ENCODE measurements at regions not wholly inside any gene's neighbourhood (a gene's known extent, or its start where the extent isn't known, plus 50 kb on each side); places are given as distances from the start of the nearest gene placed in this dataset.

DNA sequence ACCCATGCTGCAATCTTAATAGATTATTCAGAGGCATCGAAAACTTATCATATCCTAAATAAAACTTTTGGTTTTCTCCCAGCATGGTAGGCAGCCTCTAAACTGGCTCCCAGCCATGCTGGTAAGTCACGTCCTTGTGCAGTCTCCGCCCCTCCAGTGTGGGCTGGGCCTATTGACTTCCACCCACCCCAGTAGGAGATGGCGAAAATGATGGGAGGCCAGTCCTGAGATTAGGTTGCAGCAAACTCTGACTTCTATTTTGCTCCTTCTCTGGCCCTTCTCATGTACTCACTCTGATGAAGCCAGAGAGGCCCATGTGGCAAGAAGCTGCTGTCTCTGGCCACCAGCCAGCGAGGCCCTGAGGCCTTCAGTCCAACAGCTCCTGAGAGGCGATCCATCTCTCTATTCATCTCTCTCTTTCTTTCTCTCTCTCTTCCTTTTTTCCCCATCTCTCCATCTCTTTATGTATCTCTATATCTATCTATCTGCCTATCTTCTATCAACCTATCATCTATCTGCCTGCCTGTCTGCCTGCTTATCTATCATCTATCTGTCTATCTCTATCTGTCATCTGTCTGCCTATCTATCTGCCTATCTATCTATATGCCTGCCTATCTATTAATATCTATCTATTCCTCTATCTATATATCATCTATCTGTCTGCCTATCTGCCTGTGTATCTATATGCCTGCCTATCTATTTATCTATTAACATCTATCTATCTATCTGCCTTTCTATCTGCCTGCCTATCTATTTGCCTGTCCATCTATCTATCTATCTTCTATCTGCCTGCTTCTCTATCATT is 52.7 kb upstream of the STX16 start:
- Histone ChIP-seq H3K79me2 (ENCODE audit: control insufficient read depth, insufficient read depth, low read length) (no peaks in the 10 kb centered on the region), H3K36me3 (replicated peaks in 1 of 2; ENCODE audit: control extremely low read depth in 1 of 2, control insufficient read depth in 1 of 2, extremely low read depth in 1 of 2, insufficient read depth in 2 of 2, low read length in 1 of 2) (no peaks in the 10 kb centered on the region), H3K27me3 (replicated peaks in 1 of 4; ENCODE audit: control extremely low read depth in 1 of 4, control insufficient read depth in 3 of 4, insufficient read depth in 4 of 4, low read length in 3 of 4) (peaks cover 0 to 2% (median 0%) of the 10 kb centered on the region in 4 experiments), H3K27ac (ENCODE audit: low read length in 2 of 2) (no peak overlapping the region), H3K9me3 (ENCODE audit: control extremely low read depth in 1 of 3, control insufficient read depth in 2 of 3, insufficient read depth in 1 of 3, low read length in 2 of 3) (peaks cover 0 to 9% (median 0%) of the 10 kb centered on the region in 3 donors), H2AFZ (ENCODE audit: insufficient read depth, low read depth, low read length, poor library complexity, severe bottlenecking) (no peak overlapping the region), H3K4me3 (ENCODE audit: control extremely low read depth in 1 of 5, extremely low read depth in 1 of 5, insufficient read depth in 1 of 5, low read depth in 2 of 5, low read length in 4 of 5) (no peak overlapping the region), H3K4me1 (ENCODE audit: control insufficient read depth in 2 of 2, insufficient read depth in 2 of 2, low read length in 2 of 2) (no peaks in the 10 kb centered on the region), H3K4me2 (replicated peaks; ENCODE audit: low read depth, low read length, poor library complexity, severe bottlenecking) (no peak overlapping the region), H3K9ac (ENCODE audit: low read length) (no peak overlapping the region), H4K20me1 (ENCODE audit: control insufficient read depth, insufficient read depth, low read length, poor library complexity, severe bottlenecking) (no peaks in the 10 kb centered on the region)
- CTCF ChIA-PET = no interaction called here
- 82% methylated on average over 6 of the region's 6 CpGs for WGBS (ENCODE audit: insufficient coverage)
- no peak for TF ChIP-seq EZH2 (IDR thresholded peaks at IDR 0.05; ENCODE audit: borderline replicate concordance, insufficient read depth, low read depth, low read length, poor library complexity, severe bottlenecking)
- TF ChIP-seq, protein P1, sequence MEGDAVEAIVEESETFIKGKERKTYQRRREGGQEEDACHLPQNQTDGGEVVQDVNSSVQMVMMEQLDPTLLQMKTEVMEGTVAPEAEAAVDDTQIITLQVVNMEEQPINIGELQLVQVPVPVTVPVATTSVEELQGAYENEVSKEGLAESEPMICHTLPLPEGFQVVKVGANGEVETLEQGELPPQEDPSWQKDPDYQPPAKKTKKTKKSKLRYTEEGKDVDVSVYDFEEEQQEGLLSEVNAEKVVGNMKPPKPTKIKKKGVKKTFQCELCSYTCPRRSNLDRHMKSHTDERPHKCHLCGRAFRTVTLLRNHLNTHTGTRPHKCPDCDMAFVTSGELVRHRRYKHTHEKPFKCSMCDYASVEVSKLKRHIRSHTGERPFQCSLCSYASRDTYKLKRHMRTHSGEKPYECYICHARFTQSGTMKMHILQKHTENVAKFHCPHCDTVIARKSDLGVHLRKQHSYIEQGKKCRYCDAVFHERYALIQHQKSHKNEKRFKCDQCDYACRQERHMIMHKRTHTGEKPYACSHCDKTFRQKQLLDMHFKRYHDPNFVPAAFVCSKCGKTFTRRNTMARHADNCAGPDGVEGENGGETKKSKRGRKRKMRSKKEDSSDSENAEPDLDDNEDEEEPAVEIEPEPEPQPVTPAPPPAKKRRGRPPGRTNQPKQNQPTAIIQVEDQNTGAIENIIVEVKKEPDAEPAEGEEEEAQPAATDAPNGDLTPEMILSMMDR (IDR thresholded peaks at IDR 0.05) = no peak
- H3K4me1 Mint-ChIP-seq = no peaks in the 10 kb centered on the region
- DNase-seq (no peak), ATAC-seq (ENCODE audit: low read depth) (no peak)
- no peaks in the 10 kb centered on the region for H3K9me3 Mint-ChIP-seq (ENCODE audit: insufficient read depth)
- H3K27ac Mint-ChIP-seq = no peak overlapping the region
- H3K4me3 Mint-ChIP-seq = no peak overlapping the region
- H3K27me3 Mint-ChIP-seq = peaks cover 7% of the 10 kb centered on the region
- intact Hi-C loops (cut with micrococcal nuclease) = no loop called here
- POLR2A ChIA-PET = no interaction called here

DNA sequence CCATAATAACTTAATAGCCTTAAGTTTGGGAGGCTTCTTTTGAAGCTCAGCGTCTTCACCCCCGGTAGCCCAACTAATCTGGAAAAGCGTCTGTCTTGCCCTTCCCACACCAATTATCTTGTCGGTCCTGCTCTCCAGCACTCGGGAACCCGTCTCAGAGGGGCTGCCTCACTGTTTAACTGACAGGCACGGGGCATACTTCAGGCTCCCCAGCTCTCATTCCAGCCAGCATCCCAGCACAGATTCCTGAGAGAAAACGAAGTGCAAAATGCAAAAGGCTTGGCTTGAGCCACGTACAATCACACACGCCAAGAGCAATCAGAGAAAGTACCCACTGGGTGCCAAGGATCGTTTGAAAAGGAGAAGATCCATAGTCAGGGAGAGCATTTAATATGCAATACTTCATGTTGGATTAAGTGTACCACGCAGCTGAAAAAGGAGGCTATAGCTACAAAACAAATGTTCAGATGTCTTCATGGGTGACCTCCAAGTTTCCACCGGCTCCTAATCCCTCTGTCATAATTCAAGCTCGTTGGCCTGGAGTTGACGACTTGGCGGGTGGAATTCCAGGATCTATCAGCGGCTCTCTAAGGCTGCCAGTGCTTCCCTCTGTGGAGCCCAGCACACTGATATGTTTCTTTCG is 53.7 kb upstream of the STX16 start:
- WGBS (ENCODE audit: insufficient coverage) = 68% methylated on average over 18 of the region's 18 CpGs
- ChIA-PET CTCF (no interaction called here), POLR2A (no interaction called here)
- ATAC-seq (ENCODE audit: low read depth) (no peak), DNase-seq (no peak)
- Mint-ChIP-seq H3K4me3 (no peak overlapping the region), H3K9me3 (ENCODE audit: insufficient read depth) (no peaks in the 10 kb centered on the region), H3K27me3 (peaks cover 14% of the 10 kb centered on the region), H3K27ac (no peak overlapping the region), H3K4me1 (no peaks in the 10 kb centered on the region)
- H3K79me2 ChIP-seq (ENCODE audit: control insufficient read depth, insufficient read depth, low read length) = no peaks in the 10 kb centered on the region
- peaks cover 0 to 2% (median 0%) of the 10 kb centered on the region in 4 experiments for H3K27me3 ChIP-seq (replicated peaks in 1 of 4; ENCODE audit: control extremely low read depth in 1 of 4, control insufficient read depth in 3 of 4, insufficient read depth in 4 of 4, low read length in 3 of 4)
- intact Hi-C loops (cut with micrococcal nuclease) = no loop called here
- no peak overlapping the region for H3K27ac ChIP-seq (ENCODE audit: low read length in 2 of 2)
- H4K20me1 ChIP-seq (ENCODE audit: control insufficient read depth, insufficient read depth, low read length, poor library complexity, severe bottlenecking) = no peaks in the 10 kb centered on the region
- no peaks in the 10 kb centered on the region for H3K4me1 ChIP-seq (ENCODE audit: control insufficient read depth in 2 of 2, insufficient read depth in 2 of 2, low read length in 2 of 2)
- H3K4me2 ChIP-seq (replicated peaks; ENCODE audit: low read depth, low read length, poor library complexity, severe bottlenecking) = no peak overlapping the region
- H3K36me3 ChIP-seq (replicated peaks in 1 of 2; ENCODE audit: control extremely low read depth in 1 of 2, control insufficient read depth in 1 of 2, extremely low read depth in 1 of 2, insufficient read depth in 2 of 2, low read length in 1 of 2) = no peaks in the 10 kb centered on the region
- no peak overlapping the region for H3K4me3 ChIP-seq (ENCODE audit: control extremely low read depth in 1 of 5, extremely low read depth in 1 of 5, insufficient read depth in 1 of 5, low read depth in 2 of 5, low read length in 4 of 5)
- no peak overlapping the region for H3K9ac ChIP-seq (ENCODE audit: low read length)
- no peak overlapping the region for H2AFZ ChIP-seq (ENCODE audit: insufficient read depth, low read depth, low read length, poor library complexity, severe bottlenecking)
- no peak for TF ChIP-seq EZH2 (IDR thresholded peaks at IDR 0.05; ENCODE audit: borderline replicate concordance, insufficient read depth, low read depth, low read length, poor library complexity, severe bottlenecking)
- TF ChIP-seq, protein P1 (IDR thresholded peaks at IDR 0.05) = no peak
- H3K9me3 ChIP-seq (ENCODE audit: control extremely low read depth in 1 of 3, control insufficient read depth in 2 of 3, insufficient read depth in 1 of 3, low read length in 2 of 3) = peaks cover 0 to 5% (median 0%) of the 10 kb centered on the region in 3 donors
